ENCODE measurements at regions not wholly inside any gene's neighbourhood (a gene's known extent, or its start where the extent isn't known, plus 50 kb on each side); places are given as distances from the start of the nearest gene placed in this dataset.

- no peak for TF ChIP-seq CTCF (IDR thresholded peaks at IDR 0.05)
- no peak for TF ChIP-seq POLR2A (IDR thresholded peaks at IDR 0.05)
Observed at GRCh38 chr10:81594991-81595390, 280.0 kb upstream of the NRG3 start.
